ACHN (cell line): ENCODE measurements at regions not wholly inside any gene's neighbourhood (a gene's known extent, or its start where the extent isn't known, plus 50 kb on each side); places are given as distances from the start of the nearest gene placed in this dataset.

Experiments used
- DNase-seq: peaks from one replicate; pipeline ENCODE4 v3.0.0-alpha.2; 2015
- in situ Hi-C: cut with HindIII; loops from 2 replicates; pipeline ENCODE4 v1.10.0; 2017; ENCODE audit warnings: low sequenced_read_pairs, low pct_ligation_motif_present, low pct_unique_long_range_greater_than_20kb

DNA sequence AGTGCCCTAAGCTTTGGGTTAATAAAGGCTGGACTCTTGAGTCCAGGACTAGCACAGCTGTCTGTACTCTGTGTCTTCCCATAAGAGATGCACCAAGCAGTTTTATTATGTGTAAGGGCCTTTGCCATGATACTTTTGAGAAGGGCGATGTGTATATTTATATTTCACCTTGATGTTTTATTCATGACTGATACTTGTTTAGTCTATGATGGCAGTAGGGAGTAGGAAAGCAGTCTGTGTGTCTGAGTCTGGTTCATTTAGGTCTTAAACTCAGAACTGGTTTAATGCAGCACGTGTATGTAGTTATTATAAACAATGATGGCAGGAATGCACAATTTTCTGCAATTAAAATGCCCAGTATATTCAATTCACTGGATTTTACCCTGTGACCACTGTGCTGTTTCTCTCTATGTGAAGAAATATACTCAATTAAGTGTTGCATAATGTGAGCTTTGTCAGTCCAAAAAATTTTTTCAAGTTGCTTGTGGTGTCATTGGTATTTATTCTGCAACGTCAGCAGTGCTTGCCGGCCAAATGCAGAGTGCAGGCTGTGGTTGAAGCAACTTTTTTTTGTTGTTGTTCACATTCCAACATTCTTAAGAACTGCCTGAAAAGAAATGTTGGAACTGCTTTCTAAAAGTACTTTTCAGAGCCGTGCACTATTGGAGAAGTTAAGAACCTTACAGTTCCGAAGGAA is 423.7 kb upstream of the SEMA6D start:
- DNase-seq = no peak
- in situ Hi-C loops = no loop called here

DNA sequence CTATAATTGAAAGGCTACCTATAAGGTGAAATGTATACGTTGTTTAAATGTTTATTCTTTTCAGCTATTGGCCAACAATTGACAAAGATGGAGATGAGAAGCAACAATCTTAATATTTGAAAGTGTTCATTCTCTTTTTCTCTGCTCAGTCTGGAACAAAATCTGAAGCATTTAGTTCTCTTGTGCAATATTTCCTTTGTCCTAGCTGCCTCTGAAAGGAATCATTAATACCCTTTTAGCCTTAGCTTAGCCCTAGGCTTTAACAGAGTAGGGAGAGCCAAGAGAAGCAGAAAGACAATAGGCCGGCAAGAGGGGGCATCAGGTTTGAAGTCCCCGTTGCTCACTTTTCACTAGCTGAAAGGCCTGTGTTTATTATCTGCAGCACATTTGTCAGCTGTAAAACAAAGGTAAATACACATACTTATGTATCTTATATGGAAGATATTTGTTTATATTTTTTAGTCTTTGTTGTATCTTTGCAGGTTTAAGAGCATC is 422.5 kb upstream of the SEMA6D start:
- in situ Hi-C loops = no loop called here
- DNase-seq = no peak

DNA sequence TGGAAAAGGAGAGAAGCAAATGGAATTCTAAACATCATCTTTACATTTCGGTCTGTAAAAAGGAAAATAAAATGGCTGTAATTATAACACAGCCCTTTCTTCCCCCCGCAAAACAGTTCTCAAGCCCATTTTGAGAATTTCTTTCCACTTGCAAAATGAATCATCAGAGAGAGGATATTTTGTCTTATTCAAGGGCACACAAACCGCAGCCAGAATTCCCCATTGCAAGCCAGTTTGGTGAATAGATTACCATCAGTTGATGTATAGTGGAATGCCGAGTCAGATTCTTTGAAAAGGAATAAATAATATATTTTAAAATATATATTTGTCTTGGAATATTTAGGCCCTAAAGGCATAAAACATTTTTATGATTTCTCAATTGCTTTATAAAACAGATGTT is 420.4 kb upstream of the SEMA6D start:
- in situ Hi-C loops = no loop called here
- no peak for DNase-seq

DNA sequence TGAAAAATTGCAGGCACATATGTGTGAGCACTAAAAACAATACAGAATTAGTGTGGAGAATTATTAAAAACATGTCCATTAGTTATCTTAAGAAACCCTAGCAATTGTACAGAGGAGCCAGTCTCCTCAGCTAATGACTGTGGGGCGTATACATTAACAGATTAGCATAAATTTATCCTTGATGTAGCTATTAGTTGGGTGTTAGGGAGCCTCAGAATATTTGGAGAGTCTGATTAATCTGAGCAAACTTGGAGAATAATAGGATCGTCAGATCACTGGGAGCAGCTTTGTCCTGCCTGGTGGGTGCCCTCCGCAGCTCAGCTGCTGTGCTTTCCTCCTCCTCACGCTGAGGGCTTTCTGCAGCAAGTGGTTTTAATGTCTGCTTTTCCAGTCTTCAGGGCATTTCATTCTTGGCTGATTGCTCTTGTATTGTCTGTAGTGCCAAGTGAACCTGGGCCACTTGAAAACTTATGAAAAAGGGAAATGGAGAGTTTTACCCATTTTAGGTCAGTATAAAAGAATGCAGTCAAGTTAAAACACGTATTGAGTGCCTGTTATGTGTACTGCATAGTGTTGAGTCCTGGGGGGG is 417.4 kb upstream of the SEMA6D start:
- DNase-seq = no peak
- in situ Hi-C loops = no loop called here

DNA sequence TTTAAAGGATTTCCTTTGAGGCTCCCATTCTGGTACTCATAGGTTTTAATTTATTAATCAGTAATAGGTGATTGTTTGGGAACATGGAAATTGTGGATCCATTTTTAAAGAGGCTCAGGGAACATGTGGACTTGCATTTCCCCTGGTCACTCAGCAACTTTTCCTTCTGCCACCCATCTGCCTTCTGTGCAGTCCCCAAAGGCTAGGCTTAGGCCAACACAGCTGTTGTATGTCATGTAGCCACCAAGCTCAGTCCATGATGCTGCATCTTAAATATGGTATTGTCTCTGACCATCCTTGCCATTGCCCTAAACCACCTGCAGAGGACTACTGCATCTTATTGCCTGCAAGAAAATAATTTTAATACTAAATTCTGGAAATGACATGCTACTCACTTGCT is 416.7 kb upstream of the SEMA6D start:
- DNase-seq = no peak
- in situ Hi-C loops = no loop called here

DNA sequence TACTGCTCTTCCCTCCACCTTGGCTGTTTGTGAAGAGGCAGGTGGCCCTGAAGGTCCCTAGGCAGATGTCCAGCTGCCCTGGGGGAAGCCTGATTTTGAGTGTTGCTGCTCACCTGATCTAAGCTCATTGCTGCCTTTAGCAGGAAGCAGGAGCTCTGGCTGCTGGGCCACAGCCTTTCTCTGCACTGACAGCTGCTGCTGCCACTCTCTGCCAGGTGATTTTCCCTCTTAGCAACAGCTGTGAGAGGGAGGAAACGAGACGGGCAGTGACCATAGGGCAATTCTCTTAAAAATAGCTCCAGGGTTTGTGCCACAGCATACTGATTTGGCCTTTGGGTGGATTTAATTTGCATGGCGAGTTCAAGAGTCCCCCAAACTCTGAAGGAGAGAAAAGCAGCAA is 415.8 kb upstream of the SEMA6D start:
- in situ Hi-C loops = no loop called here
- no peak for DNase-seq

DNA sequence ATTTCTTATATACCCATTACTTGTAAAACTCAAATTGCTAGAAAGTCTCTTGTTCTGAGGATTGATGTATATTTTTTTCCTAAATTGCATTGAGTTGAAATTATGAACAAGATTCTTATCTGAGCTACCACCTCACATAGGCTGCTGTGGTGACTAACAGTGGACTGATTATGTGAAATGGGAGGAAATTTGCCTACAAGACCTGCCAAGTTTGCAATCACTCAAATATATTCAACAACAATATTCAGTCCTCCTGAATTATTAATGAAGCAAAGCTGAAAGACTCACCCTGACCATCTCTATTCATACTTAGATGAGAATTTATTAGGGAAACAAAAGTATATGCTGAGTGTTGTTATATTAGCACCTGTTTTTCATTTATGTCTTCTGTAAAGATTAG is 412.6 kb upstream of the SEMA6D start:
- in situ Hi-C loops = no loop called here
- DNase-seq = no peak

DNA sequence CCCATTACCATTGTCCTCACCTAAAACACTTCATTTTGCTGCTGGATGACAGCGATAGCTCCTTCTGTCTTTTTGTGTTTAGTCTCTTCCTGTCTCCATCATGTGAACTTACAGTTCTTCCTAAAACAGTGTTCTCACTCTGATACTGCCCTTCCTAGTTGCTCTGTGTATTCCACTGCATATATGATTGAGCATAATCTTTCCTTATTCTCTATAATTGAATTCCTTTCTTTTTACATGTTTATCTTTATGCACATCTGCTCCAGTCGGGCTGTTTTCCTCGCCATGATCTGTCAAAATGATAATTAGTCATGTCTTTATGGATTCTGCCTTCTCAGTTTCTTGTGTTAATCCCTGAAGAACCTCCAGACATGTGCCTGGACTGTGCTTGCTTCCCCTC is 405.1 kb upstream of the SEMA6D start:
- no peak for DNase-seq
- in situ Hi-C loops = no loop called here

DNA sequence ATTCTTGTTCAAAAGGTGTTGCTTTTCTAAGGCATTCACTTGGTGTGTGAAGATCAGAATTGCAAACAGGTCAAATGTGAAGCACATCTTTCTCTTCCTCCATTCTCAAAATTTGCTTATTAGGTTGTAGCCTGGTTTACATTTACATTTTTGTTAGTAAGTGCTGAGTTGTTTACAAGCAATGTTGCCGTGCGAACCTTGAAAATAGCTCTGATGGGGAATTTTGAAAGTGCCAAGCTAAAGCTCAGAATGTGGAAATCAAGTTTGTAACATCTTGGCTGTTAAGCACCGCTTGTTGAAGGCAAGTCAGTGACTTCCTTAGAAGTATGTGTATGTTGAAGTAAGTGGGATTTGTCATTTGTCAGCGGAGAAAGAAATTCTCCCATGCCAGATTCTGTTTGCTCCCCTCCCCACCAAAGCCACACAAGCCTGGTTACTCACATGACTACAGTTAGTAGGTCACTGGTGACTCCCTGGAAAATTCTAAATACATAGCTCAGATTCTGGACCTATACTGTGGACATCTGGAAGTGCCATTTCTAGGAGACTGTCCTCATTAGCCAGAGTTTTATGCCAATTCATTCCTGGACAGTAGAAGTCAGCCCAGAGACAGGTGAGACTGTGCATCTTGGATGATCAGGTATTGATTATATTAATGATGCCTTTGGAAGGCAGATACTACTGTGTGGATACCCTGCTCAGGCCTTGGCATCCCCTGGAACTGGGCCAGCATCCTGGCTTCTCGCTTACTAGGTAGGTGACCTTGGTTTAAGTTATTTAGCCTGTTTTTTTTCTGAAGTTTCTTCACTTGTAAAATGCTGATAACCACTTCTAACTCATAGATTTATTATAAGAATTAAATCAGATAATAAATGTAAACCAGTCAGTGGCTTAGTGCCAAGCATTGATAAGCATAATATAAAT is 390.6 kb upstream of the SEMA6D start:
- in situ Hi-C loops = no loop called here

DNA sequence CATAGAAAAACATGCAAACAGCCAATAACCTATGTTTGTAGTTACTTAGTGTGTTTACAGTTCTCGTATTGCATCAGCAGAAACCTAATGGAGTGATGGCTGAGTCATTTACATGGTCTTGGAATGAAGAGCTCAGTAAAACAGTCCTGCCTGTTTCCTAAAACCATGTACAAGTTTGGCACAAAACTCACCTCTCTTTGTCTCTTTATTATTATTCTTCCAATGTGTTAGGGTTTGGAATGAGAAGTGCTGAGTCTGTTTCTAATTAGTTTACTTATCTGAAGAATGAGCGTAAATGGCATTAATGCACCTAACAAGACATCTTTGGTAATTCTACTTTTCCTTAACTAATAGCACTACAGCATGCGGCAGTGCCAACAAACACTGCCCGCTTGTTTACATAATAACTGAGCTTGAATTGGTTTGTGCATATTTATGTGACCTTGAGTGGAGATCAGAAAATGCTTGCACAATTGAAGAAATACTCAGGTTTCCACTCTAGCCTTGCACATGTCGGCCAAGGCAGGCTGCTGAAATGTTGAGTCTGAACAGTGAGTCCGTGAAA is 385.4 kb upstream of the SEMA6D start:
- DNase-seq = no peak
- in situ Hi-C loops = no loop called here

More for the DNA sequence above, 390.6 kb upstream of the SEMA6D start:
- no peak for DNase-seq

DNA sequence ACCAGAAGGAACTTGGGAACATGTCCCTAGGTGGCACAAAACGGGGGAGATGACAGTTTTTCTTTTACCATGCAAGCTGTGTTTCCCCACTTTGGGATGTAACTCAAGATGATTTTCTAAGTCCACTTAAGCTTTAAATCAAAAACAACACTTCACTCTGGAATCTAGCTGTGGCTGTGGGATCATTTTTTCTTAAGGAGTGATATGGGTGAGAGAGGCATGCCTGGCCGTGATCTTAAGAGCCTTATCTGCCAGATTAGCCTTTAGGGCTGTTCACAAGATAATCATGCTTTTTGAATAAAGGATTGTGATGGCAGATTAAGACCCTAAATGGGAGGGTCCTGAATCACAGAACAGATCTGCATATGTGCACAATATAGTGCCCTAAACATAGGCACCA is 384.8 kb upstream of the SEMA6D start:
- DNase-seq = no peak
- in situ Hi-C loops = no loop called here

DNA sequence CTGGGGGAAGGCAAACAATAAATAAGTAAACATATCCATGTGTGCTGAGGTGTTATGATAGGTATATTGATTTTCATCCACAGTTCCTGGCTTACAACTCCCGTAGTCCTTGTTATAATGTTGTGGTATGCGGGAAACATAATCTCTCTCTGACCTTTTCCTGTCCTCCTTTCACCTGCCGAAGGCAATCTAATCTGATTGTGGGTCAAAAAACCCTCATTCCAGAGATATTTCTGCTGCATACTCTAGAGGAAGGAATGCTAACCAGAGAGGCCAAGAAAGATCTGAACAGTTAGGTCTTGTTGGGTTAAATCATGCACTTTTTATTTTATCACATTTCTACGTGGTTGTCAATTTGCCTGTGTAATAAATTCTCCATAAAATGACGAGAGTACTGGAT is 383.6 kb upstream of the SEMA6D start:
- in situ Hi-C loops = no loop called here
- no peak for DNase-seq

DNA sequence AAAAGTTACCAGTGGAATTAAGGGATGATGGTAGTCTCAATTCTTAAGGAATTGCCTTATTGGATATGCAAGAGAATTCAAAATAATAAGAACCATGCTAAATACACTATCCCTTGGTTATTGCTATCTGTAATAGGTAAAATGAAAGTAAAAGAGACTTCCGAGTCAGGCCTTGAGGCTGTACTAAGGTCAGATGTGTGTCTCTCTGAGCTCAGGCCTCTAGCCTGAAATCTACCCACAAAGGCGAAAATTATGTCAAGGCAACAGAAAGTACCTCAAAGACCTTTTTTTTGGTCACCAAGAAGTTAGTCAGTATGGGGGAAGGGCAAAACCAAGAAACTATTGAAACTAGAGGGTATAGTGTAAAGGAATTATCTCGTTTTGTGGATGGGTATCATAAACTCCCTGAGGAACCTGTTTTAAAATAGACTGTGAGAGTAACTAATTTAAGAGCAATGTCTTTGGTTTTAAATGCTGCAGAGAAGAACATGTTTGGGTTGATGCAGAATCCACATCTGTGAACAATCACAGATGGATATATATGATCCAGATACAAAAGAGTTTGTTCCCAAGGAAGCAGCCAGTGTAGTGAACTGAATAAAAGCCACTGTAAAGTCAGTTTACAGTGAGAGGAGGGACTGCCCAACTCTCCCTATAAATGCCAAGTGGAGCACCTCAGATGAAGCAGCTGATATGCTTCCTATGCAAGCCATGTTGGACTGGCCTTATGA is 382.3 kb upstream of the SEMA6D start:
- in situ Hi-C loops = no loop called here

DNA sequence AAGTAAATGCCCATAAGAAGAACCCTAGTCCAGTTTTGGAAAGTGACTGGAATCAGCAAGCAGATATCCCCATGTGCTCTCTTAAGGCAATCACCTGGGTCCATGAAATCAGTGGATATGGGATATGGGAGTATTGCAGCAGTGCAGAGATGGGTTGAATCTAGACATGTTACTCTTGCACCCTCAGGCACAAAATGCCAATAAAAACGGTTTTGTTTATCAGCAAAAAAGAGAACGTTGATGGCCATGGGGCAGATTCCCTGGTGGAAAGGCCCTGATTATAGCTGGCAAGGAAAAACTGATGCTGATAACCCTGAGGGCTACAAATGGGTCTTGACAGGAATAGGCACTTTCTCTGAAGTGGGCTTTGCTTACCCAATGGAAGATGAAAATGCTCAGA is 380.2 kb upstream of the SEMA6D start:
- in situ Hi-C loops = no loop called here
- DNase-seq = no peak

More for the DNA sequence above, 382.3 kb upstream of the SEMA6D start:
- DNase-seq = no peak

DNA sequence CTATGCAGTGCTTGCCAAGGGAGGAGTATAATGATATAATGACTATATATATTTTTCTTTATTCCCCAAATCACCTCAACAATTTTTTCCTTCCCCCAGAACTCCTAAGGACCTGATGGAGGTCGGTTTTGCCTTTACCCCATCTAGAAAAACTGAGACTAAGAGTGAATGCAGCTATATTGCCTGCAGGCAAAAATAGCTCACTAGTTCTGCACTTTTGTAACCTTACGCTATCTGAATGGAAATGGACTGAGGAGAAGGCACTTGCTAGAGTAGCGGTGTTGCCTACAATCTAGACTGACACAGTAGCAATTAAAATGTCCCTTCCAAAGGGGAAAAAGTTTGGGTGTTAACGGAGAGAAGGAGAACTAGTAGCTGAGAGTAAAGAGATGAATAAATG is 379.5 kb upstream of the SEMA6D start:
- in situ Hi-C loops = no loop called here
- DNase-seq = no peak

DNA sequence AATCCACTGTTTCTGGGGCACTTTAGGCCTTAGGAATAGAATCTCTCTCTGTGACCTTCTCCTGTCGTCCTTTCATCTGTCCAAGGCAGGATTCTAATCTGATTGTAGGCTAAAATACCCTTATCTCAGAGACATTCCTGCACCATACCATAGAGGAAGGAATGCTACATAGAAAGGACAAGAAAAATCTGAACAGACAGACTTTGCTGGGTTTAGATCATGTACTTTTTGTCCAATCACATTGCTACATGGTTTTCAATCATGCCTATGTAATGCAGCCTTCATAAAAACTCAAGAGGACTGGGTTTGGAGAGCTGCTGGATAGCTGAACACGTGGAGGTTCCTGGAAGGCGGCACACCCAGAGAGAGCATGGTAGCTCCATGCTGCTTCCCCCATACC is 378.5 kb upstream of the SEMA6D start:
- in situ Hi-C loops = no loop called here
- no peak for DNase-seq

DNA sequence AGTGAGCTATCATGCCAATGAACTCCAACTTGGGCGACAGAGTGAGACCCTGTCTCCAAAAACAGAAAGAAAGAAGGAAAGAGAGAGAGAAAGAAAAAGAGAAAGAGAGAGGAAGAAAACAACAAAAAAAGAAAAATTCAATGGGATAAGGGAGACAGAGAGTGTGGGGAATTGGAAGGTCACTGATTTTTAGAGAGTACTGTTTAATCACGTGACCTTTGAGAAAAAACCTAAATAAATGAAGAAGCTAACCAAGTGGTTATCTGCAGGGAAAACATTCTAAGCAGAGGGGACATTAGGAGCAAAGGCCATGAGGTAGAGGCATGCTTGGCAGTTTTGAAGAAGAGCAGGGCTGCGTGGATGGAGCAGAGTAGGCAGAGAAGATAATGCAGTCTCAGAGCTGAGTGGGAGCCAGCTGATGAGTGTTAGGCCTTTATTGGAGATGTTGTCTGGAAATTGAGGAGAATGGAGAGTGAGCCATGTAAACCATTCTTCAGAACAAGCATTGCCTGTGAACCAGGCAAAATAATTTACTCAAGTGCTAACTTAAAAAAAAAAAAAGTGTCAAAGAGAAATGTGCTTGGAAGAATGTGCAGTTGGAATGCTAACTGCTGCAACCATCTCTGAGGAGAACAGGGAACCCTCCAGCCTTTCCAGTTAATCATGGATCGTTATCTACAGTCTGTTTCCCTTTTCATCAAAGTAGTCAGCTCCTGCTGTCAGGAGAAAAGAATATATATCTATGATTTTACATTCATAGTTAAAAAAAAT is 377.3 kb upstream of the SEMA6D start:
- DNase-seq = no peak
- in situ Hi-C loops = no loop called here

DNA sequence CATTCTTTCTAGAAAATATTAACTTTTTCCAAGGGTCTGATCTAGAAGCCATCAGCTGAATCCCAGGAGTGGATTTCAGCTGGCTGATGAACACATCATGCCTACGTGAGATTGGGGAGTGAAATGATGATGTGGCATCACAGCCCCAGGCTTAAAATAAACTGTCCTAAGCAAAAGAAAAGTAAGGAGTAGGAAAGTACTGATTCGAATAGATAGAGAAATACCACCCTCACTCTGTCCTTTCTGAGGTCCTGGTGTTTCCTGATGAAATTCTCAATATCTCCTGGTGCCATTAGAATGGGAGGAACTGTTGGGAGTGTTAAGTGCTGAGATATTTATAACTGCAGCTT is 376.8 kb upstream of the SEMA6D start:
- in situ Hi-C loops = no loop called here
- no peak for DNase-seq
